ENCODE measurements at regions not wholly inside any gene's neighbourhood (a gene's known extent, or its start where the extent isn't known, plus 50 kb on each side); places are given as distances from the start of the nearest gene placed in this dataset.

DNA sequence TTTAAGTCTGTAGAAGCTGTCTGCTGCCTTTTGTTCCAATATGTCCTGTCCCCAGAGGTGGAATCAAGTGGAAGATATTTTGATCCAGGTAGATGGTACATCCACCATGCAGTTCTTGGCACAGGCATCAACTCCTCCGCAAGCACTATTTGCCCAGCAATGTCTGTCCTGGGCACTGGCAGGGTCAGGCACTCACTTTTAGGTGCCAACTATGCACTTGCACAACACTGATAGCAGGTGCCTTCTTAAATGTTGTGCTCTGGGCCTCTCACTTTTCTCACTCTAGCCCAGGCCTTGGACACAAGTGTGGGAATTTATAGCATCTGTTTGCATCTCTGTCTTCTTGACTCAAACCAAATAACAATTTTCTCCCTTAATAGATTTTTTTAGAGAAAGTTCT, 140.5 kb upstream of the UBE2E2 start:
- TF ChIP-seq, protein P1, sequence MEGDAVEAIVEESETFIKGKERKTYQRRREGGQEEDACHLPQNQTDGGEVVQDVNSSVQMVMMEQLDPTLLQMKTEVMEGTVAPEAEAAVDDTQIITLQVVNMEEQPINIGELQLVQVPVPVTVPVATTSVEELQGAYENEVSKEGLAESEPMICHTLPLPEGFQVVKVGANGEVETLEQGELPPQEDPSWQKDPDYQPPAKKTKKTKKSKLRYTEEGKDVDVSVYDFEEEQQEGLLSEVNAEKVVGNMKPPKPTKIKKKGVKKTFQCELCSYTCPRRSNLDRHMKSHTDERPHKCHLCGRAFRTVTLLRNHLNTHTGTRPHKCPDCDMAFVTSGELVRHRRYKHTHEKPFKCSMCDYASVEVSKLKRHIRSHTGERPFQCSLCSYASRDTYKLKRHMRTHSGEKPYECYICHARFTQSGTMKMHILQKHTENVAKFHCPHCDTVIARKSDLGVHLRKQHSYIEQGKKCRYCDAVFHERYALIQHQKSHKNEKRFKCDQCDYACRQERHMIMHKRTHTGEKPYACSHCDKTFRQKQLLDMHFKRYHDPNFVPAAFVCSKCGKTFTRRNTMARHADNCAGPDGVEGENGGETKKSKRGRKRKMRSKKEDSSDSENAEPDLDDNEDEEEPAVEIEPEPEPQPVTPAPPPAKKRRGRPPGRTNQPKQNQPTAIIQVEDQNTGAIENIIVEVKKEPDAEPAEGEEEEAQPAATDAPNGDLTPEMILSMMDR (IDR thresholded peaks at IDR 0.05; ENCODE audit: low read length) = no peak
- no peak for TF ChIP-seq EZH2 (IDR thresholded peaks at IDR 0.05; ENCODE audit: borderline replicate concordance, low read length)
